ENCODE measurements at regions not wholly inside any gene's neighbourhood (a gene's known extent, or its start where the extent isn't known, plus 50 kb on each side); places are given as distances from the start of the nearest gene placed in this dataset.

GRCh38 chr13:111051041-111051725 lies 63.9 kb upstream of the ARHGEF7 start:
- no peak overlapping the region for H3K4me3 ChIP-seq (replicated peaks; ENCODE audit: low read depth, low read length)
- TF ChIP-seq, protein P1, sequence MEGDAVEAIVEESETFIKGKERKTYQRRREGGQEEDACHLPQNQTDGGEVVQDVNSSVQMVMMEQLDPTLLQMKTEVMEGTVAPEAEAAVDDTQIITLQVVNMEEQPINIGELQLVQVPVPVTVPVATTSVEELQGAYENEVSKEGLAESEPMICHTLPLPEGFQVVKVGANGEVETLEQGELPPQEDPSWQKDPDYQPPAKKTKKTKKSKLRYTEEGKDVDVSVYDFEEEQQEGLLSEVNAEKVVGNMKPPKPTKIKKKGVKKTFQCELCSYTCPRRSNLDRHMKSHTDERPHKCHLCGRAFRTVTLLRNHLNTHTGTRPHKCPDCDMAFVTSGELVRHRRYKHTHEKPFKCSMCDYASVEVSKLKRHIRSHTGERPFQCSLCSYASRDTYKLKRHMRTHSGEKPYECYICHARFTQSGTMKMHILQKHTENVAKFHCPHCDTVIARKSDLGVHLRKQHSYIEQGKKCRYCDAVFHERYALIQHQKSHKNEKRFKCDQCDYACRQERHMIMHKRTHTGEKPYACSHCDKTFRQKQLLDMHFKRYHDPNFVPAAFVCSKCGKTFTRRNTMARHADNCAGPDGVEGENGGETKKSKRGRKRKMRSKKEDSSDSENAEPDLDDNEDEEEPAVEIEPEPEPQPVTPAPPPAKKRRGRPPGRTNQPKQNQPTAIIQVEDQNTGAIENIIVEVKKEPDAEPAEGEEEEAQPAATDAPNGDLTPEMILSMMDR (IDR thresholded peaks at IDR 0.05; ENCODE audit: low read depth, low read length, missing control alignments): no peak
- DNase-seq (ENCODE audit: extremely low read depth, low read depth): no peak

DNA sequence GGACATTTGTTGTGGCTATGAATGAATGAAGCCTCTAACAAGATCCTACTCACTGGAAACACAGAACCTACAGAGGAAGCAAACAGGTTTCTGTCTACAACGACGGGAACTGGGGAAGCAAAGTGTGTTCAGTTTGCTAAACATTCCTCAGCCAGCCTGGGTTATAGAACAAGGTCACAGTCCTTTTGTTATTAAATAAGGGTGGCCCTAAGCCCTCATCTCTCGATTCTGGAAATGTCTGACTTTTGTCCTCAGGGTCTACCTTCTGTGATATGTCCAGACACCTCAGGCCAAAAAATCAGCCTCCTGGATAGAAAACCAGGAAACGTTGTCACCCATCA lies 64.6 kb upstream of the ARHGEF7 start:
- no peak for DNase-seq (ENCODE audit: extremely low read depth, low read depth)
- TF ChIP-seq, protein P1 (IDR thresholded peaks at IDR 0.05; ENCODE audit: low read depth, low read length, missing control alignments): no peak
- H3K4me3 ChIP-seq (replicated peaks; ENCODE audit: low read depth, low read length): no peak overlapping the region

DNA sequence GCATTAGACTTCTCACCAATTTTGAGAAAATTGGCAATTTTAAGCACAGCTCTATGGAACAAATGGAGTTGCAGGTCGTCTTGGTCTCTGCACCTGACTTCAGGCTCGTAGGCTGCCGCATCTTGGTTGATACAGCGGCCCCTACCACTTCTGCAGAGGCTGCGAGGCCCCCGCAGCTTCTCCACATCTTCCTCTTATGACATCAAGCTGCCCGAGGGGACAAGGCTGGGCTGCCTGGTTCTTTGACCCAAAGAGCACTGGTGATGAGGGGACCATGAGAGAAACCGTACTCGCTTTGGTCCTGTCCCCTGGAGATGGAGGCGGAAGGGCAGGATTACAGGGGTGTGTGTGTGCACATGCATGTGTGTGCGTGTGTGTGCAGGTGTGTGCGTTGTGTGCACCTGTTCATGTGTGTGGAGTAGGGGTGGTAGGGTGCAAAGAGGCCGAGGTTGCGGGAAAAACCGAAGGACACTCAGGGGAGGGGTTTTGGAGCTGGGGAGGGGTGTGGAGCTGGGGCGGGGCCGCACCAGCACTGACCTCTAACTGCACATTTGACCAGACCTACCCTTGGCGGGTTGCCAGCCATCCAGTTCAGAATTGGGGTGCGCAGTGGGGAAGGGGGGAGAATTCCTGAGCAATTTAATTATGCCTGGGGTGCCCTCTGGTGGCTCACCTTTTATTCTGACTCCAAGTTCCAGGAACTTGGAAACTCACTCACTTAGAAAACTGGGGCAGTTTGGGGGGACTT lies 65.1 kb upstream of the ARHGEF7 start:
- TF ChIP-seq, protein P1 (IDR thresholded peaks at IDR 0.05; ENCODE audit: low read depth, low read length, missing control alignments): peak; percentile 50
- H3K4me3 ChIP-seq (replicated peaks; ENCODE audit: low read depth, low read length): no peak overlapping the region
- no peak for DNase-seq (ENCODE audit: extremely low read depth, low read depth)

GRCh38 chr13:111048387-111048786 lies 66.7 kb upstream of the ARHGEF7 start:
- no peak overlapping the region for H3K4me3 ChIP-seq (replicated peaks; ENCODE audit: low read depth, low read length)
- TF ChIP-seq, protein P1 (IDR thresholded peaks at IDR 0.05; ENCODE audit: low read depth, low read length, missing control alignments): no peak
- DNase-seq (ENCODE audit: extremely low read depth, low read depth): no peak

GRCh38 chr13:111047326-111047725 lies 67.8 kb upstream of the ARHGEF7 start:
- H3K4me3 ChIP-seq (replicated peaks; ENCODE audit: low read depth, low read length): no peak overlapping the region
- TF ChIP-seq, protein P1 (IDR thresholded peaks at IDR 0.05; ENCODE audit: low read depth, low read length, missing control alignments): no peak
- no peak for DNase-seq (ENCODE audit: extremely low read depth, low read depth)

GRCh38 chr13:111046590-111047141 lies 68.4 kb upstream of the ARHGEF7 start:
- no peak for DNase-seq (ENCODE audit: extremely low read depth, low read depth)
- TF ChIP-seq, protein P1 (IDR thresholded peaks at IDR 0.05; ENCODE audit: low read depth, low read length, missing control alignments): peak; percentile 40
- no peak overlapping the region for H3K4me3 ChIP-seq (replicated peaks; ENCODE audit: low read depth, low read length)

Measured in HFF-Myc (cell line).